DOHH2 (cell line): ENCODE measurements at regions not wholly inside any gene's neighbourhood (a gene's known extent, or its start where the extent isn't known, plus 50 kb on each side); places are given as distances from the start of the nearest gene placed in this dataset.

Source experiments
- CTCF ChIP-seq: fragments of 200-600 bp; sonication (generic); IDR thresholded peaks from one replicate; pipeline ENCODE4 v1.5.1; 2014; ENCODE audit warnings: antibody characterized with exemption, mild to moderate bottlenecking, low read depth, low read length; ENCODE audit not compliant: poor library complexity, severe bottlenecking
- EZH2phosphoT487 ChIP-seq: fragments of 200-600 bp; sonication (generic); IDR thresholded peaks from 2 replicates; pipeline ENCODE4 v1.6.1; 2017; ENCODE audit warnings: borderline replicate concordance, mild to moderate bottlenecking, antibody characterized with exemption, low read length, moderate library complexity, mixed read lengths

GRCh38 chr2:160680974-160681373 is 187.4 kb upstream of the RBMS1 start:
- TF ChIP-seq CTCF (no peak), EZH2phosphoT487 (no peak)
